A673 (cell line): ENCODE measurements at regions not wholly inside any gene's neighbourhood (a gene's known extent, or its start where the extent isn't known, plus 50 kb on each side); places are given as distances from the start of the nearest gene placed in this dataset.

Experiments
- BruUV-seq: library from RNA; stranded (reverse); fragments of 400-500 nt; replicated peaks from 2 replicates; lab custom pipeline; 2021; lab: Mats Ljungman, UMichigan
- CTCF ChIA-PET: fragments of 300-600 bp; sonication (Branson Sonifier 250); formaldehyde crosslinking; loops from one replicate; lab custom pipeline; 2022; ENCODE audit warnings: antibody characterized with exemption; lab: Charles Lee
- POLR2A ChIA-PET: fragments of 300-600 bp; sonication (Branson Sonifier 250); formaldehyde crosslinking; loops from one replicate; lab custom pipeline; 2022; ENCODE audit warnings: antibody characterized with exemption; ENCODE audit not compliant: low non-redundant PET; lab: Charles Lee
- DNase-seq: peaks from one replicate; pipeline ENCODE4 v3.0.0-alpha.2; 2015; ENCODE audit warnings: low spot score
- H3K27ac ChIP-seq: fragments of 200-600 bp; sonication (generic); 2 replicates; pipeline ENCODE4 v1.5.1; 2016; ENCODE audit warnings: mixed run types, low read depth, mild to moderate bottlenecking, mixed read lengths, antibody characterized with exemption, low read length; ENCODE audit not compliant: poor library complexity, severe bottlenecking
- H3K27me3 ChIP-seq: fragments of 200-600 bp; sonication (generic); replicated peaks from 2 replicates; pipeline ENCODE4 v1.6.1; 2017; ENCODE audit warnings: mixed run types, low read depth, mild to moderate bottlenecking, mixed read lengths, antibody characterized with exemption, low read length; ENCODE audit not compliant: insufficient read depth, poor library complexity
- H3K36me3 ChIP-seq: fragments of 200-600 bp; sonication (generic); 2 replicates; pipeline ENCODE4 v1.6.1; 2016; ENCODE audit warnings: mixed run types, mild to moderate bottlenecking, mixed read lengths, antibody characterized with exemption, low read length; ENCODE audit not compliant: insufficient read depth, poor library complexity, severe bottlenecking
- H3K4me1 ChIP-seq: fragments of 200-600 bp; sonication (generic); 2 replicates; pipeline ENCODE4 v1.6.1; 2017; ENCODE audit warnings: mixed run types, mild to moderate bottlenecking, mixed read lengths, antibody characterized with exemption, low read length; ENCODE audit not compliant: insufficient read depth, poor library complexity, severe bottlenecking
- H3K4me3 ChIP-seq: fragments of 200-600 bp; sonication (generic); 2 replicates; pipeline ENCODE4 v1.5.1; 2016; ENCODE audit warnings: low read depth, mixed run types, mild to moderate bottlenecking, mixed read lengths, low read length; ENCODE audit not compliant: poor library complexity, severe bottlenecking
- H3K9me3 ChIP-seq: fragments of 200-600 bp; sonication (generic); 2 replicates; pipeline ENCODE4 v1.6.1; 2016; ENCODE audit warnings: mixed run types, low read depth, mild to moderate bottlenecking, mixed read lengths, antibody characterized with exemption, low read length; ENCODE audit not compliant: poor library complexity, severe bottlenecking
- CTCF ChIP-seq: fragments of 300-800, 200-600 bp; sonication (generic); conservative IDR thresholded peaks from 2 replicates; pipeline ENCODE4 v1.5.1; 2017; ENCODE audit warnings: low read depth, mild to moderate bottlenecking, antibody characterized with exemption, low read length, moderate library complexity, mixed read lengths
- EZH2 ChIP-seq: fragments of 200-600 bp; sonication (generic); IDR thresholded peaks from 2 replicates; pipeline ENCODE4 v1.6.1; 2017; ENCODE audit warnings: borderline replicate concordance, low read depth, mild to moderate bottlenecking, mixed read lengths, antibody characterized with exemption, low read length; ENCODE audit not compliant: poor library complexity, severe bottlenecking
- intact Hi-C: fragments of 100-400 bp; cut with micrococcal nuclease; formaldehyde crosslinking; loops from one replicate; pipeline ENCODE4 v1.10.0; 2022; ENCODE audit not compliant: unreplicated experiment

- no TSS peak for BruUV-seq
- no peak overlapping the region for H3K4me3 ChIP-seq
- no peaks in the 10 kb centered on the region for H3K9me3 ChIP-seq
- H3K27me3 ChIP-seq: peaks cover 26% of the 10 kb centered on the region
- no peaks in the 10 kb centered on the region for H3K4me1 ChIP-seq
- no peak overlapping the region for H3K27ac ChIP-seq
- ChIA-PET CTCF (no interaction called here), POLR2A (no interaction called here)
- H3K36me3 ChIP-seq: no peaks in the 10 kb centered on the region
- no peak for DNase-seq
- TF ChIP-seq CTCF (no peak), EZH2 (no peak)
- intact Hi-C loops: no loop called here
These were observed 62.4 kb upstream of the C10orf90 start for GRCh38 chr10:126732868-126733267.

GRCh38 chr10:126734015-126734414 lies 63.5 kb upstream of the C10orf90 start:
- DNase-seq: no peak
- POLR2A ChIA-PET: no interaction called here
- no peak overlapping the region for H3K4me3 ChIP-seq
- no peak overlapping the region for H3K27ac ChIP-seq
- H3K9me3 ChIP-seq: no peaks in the 10 kb centered on the region
- H3K27me3 ChIP-seq: peaks cover 26% of the 10 kb centered on the region
- CTCF ChIA-PET: no interaction called here
- intact Hi-C loops: no loop called here
- BruUV-seq: no TSS peak
- no peaks in the 10 kb centered on the region for H3K36me3 ChIP-seq
- TF ChIP-seq EZH2: no peak
- TF ChIP-seq CTCF: no peak
- H3K4me1 ChIP-seq: no peaks in the 10 kb centered on the region

- H3K4me3 ChIP-seq: no peak overlapping the region
- DNase-seq: no peak
- no TSS peak for BruUV-seq
- intact Hi-C loops: no loop called here
- no peaks in the 10 kb centered on the region for H3K36me3 ChIP-seq
- no peak overlapping the region for H3K27ac ChIP-seq
- POLR2A ChIA-PET: no interaction called here
- no peak for TF ChIP-seq CTCF
- H3K9me3 ChIP-seq: no peaks in the 10 kb centered on the region
- no peaks in the 10 kb centered on the region for H3K4me1 ChIP-seq
- H3K27me3 ChIP-seq: peaks cover 26% of the 10 kb centered on the region
- CTCF ChIA-PET: no interaction called here
These were observed 64.5 kb upstream of the C10orf90 start for GRCh38 chr10:126734967-126735366.
